CD4-positive, alpha-beta T cell (primary cell): ENCODE measurements at regions not wholly inside any gene's neighbourhood (a gene's known extent, or its start where the extent isn't known, plus 50 kb on each side); places are given as distances from the start of the nearest gene placed in this dataset.

Source experiments
- ATAC-seq: fragments of 200-7000 bp; cut with Tn5 transposase; one replicate; pipeline ENCODE4 v1.10.0; 2022; ENCODE audit warnings: mild to moderate bottlenecking; ENCODE audit not compliant: poor library complexity
- CTCF ChIA-PET: fragments of 350-600 bp; sonication (Branson Sonifier 250); formaldehyde crosslinking; loops from one replicate; lab custom pipeline; 2021; ENCODE audit warnings: antibody characterized with exemption, inconsistent platforms; lab: Charles Lee
- POLR2A ChIA-PET: fragments of 350-600 bp; sonication (Branson Sonifier 250); formaldehyde crosslinking; loops from one replicate; lab custom pipeline; 2021; ENCODE audit warnings: antibody characterized with exemption, inconsistent platforms; lab: Charles Lee
- DNase-seq, 14 experiments: peaks; one replicate each; pipeline ENCODE4 v3.0.0-alpha.2; 2013 to 2020; ENCODE audit warnings: mixed read lengths in 2 of 14
- H3K27ac ChIP-seq, 2 donors: one replicate each; pipeline versions ENCODE4 v1.5.1 to v1.7.0; 2013; ENCODE audit warnings: low read length in 2 of 2, low read depth in 1 of 2, mild to moderate bottlenecking in 1 of 2
- H3K27me3 ChIP-seq, 2 experiments: 1 replicate in 1 of 2; 2 replicates in 1 of 2; pipeline versions ENCODE4 v1.6.1 to v1.7.0; 2013; ENCODE audit warnings: low read length in 2 of 2, control low read depth in 1 of 2, mild to moderate bottlenecking in 1 of 2, moderate library complexity in 1 of 2; ENCODE audit not compliant: insufficient read depth in 2 of 2, control insufficient read depth in 1 of 2
- H3K36me3 ChIP-seq: one replicate; pipeline ENCODE4 v1.6.1; 2013; ENCODE audit warnings: low read length, control low read depth; ENCODE audit not compliant: insufficient read depth
- H3K4me1 ChIP-seq: one replicate; pipeline ENCODE4 v1.6.1; 2013; ENCODE audit warnings: low read length, control low read depth; ENCODE audit not compliant: insufficient read depth
- H3K4me3 ChIP-seq: one replicate; pipeline ENCODE4 v1.5.1; 2013; ENCODE audit warnings: mild to moderate bottlenecking, low read length, moderate library complexity
- H3K9me3 ChIP-seq, 2 experiments: 1 replicate in 1 of 2; 2 replicates in 1 of 2; pipeline versions ENCODE4 v1.6.1 to v1.7.0; 2013; ENCODE audit warnings: low read length in 2 of 2, mild to moderate bottlenecking in 2 of 2, control low read depth in 1 of 2, moderate library complexity in 1 of 2; ENCODE audit not compliant: control insufficient read depth in 1 of 2, insufficient read depth in 1 of 2
- H3K27ac Mint-ChIP-seq: one replicate; pipeline ENCODE4 v1.8.0; 2020; ENCODE audit warnings: mixed read lengths
- H3K27me3 Mint-ChIP-seq: one replicate; pipeline ENCODE4 v1.8.0; 2021; ENCODE audit warnings: mixed read lengths
- H3K36me3 Mint-ChIP-seq: one replicate; pipeline ENCODE4 v1.8.0; 2021; ENCODE audit warnings: low read depth, mixed read lengths
- H3K4me1 Mint-ChIP-seq: one replicate; pipeline ENCODE4 v1.8.0; 2021; ENCODE audit warnings: low read depth, mixed read lengths
- H3K4me3 Mint-ChIP-seq: one replicate; pipeline ENCODE4 v1.8.0; 2020; ENCODE audit warnings: mild to moderate bottlenecking, mixed read lengths
- H3K9me3 Mint-ChIP-seq: one replicate; pipeline ENCODE4 v1.8.0; 2020; ENCODE audit warnings: mixed read lengths
- CTCF ChIP-seq: fragments of 200-600 bp; IDR thresholded peaks from one replicate; pipeline ENCODE4 v1.8.0; 2022; ENCODE audit warnings: antibody characterized with exemption, mild to moderate bottlenecking
- intact Hi-C, 2 experiments: fragments of 100-400 bp; cut with DNase I in 1 of 2; cut with micrococcal nuclease in 1 of 2; formaldehyde crosslinking; loops; one replicate each; pipeline versions ENCODE4 v1.15.1 to v1.9.0; 2023 to 2025; cut with DNase I, micrococcal nuclease

DNA sequence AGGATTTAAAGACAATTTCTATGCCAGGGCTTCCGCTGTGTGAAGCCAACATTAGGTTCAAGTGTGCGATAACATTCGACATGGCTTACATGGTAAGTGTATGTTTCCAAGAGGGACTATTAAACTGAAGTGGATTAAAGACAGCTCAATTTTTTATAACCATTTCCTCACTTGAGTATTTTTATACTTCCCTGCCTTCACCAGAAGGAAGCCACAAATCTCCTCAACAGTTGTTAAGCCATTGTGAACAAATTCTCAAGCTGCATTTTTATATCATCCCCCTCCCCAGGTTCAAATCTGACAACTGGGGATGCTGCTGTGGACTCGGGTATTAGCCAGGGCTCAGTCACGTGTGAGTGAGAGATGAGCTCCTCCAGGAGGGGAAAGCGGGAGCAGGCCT is 116.3 kb downstream of the RHOU start:
- Mint-ChIP-seq H3K27ac (no peak overlapping the region), H3K27me3 (no peaks in the 10 kb centered on the region), H3K9me3 (peaks cover 4% of the 10 kb centered on the region), H3K4me1 (no peaks in the 10 kb centered on the region), H3K36me3 (no peaks in the 10 kb centered on the region), H3K4me3 (no peak overlapping the region)
- ChIA-PET CTCF (no interaction called here), POLR2A (no interaction called here)
- Histone ChIP-seq H3K36me3 (no peaks in the 10 kb centered on the region), H3K4me3 (no peak overlapping the region), H3K27me3 (no peaks in the 10 kb centered on the region), H3K9me3 (no peaks in the 10 kb centered on the region), H3K4me1 (no peaks in the 10 kb centered on the region), H3K27ac (no peak overlapping the region)
- ATAC-seq (no peak), DNase-seq (no peak)
- intact Hi-C loops: no loop called here
- TF ChIP-seq CTCF: no peak

DNA sequence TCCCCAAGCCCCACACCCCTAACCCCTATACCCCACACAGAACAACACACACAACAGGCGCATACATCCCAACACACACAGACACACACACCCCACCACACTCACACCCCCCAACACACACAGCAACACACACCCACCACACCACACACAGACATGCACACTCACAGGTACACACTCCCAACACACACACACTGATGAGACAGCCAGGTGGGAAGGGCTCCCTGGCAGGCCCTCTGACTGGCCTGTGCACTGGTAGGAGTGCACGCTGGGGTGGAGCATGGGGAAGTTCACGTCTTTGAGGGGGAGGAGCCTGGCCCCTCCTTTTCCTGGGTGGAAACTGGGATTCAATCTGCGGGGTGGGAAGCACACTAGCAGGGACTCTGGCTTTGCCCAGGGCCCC is 116.7 kb downstream of the RHOU start:
- intact Hi-C loops: no loop called here
- no peak for DNase-seq
- CTCF ChIA-PET: no interaction called here

DNA sequence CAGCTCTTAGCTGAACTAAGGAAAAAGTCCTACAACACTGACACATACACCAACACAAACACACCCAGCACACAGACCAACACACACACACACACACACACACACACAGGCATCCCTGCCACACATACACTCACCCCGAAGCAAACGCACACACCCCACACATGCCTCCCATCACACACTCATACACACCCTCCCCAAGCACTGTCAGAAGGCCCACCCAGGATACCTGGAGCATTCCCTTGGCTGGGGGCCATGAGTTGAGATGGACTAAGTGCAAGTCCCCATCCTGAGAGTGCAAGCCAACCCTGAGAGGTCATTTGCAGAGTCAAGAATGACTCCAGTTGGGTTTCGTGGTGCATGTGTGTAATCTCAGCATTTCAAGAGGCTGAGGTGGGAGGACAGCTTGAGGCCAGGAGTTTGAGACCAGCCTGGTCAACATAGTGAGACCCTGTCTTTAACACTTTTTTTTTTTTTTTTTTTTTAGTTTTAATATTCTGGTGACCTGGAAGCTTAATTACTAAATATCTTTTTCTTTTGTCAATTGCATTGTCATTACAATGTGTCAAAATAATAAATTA is 117.3 kb downstream of the RHOU start:
- POLR2A ChIA-PET: no interaction called here

More for the DNA sequence above, 116.7 kb downstream of the RHOU start:
- POLR2A ChIA-PET: no interaction called here
- Mint-ChIP-seq H3K4me1 (no peaks in the 10 kb centered on the region), H3K4me3 (no peak overlapping the region), H3K27me3 (no peaks in the 10 kb centered on the region), H3K9me3 (peaks cover 4% of the 10 kb centered on the region), H3K36me3 (no peaks in the 10 kb centered on the region), H3K27ac (no peak overlapping the region)
- H3K4me3 ChIP-seq: no peak overlapping the region
- TF ChIP-seq CTCF: no peak
- no peaks in the 10 kb centered on the region for H3K36me3 ChIP-seq
- H3K9me3 ChIP-seq: no peaks in the 10 kb centered on the region
- no peaks in the 10 kb centered on the region for H3K4me1 ChIP-seq
- no peak for ATAC-seq
- H3K27ac ChIP-seq: no peak overlapping the region
- H3K27me3 ChIP-seq: no peaks in the 10 kb centered on the region

More for the DNA sequence above, 117.3 kb downstream of the RHOU start:
- Mint-ChIP-seq H3K36me3 (no peaks in the 10 kb centered on the region), H3K27ac (no peak overlapping the region), H3K9me3 (peaks cover 4% of the 10 kb centered on the region), H3K4me3 (no peak overlapping the region), H3K27me3 (no peaks in the 10 kb centered on the region), H3K4me1 (no peaks in the 10 kb centered on the region)
- Histone ChIP-seq H3K9me3 (no peaks in the 10 kb centered on the region), H3K4me1 (no peaks in the 10 kb centered on the region), H3K27me3 (no peaks in the 10 kb centered on the region), H3K4me3 (no peak overlapping the region), H3K27ac (no peak overlapping the region), H3K36me3 (no peaks in the 10 kb centered on the region)
- CTCF ChIA-PET: no interaction called here
- no peak for ATAC-seq
- intact Hi-C loops: no loop called here
- DNase-seq: no peak
- no peak for TF ChIP-seq CTCF
